NCI-H524 (cell line): ENCODE measurements at regions not wholly inside any gene's neighbourhood (a gene's known extent, or its start where the extent isn't known, plus 50 kb on each side); places are given as distances from the start of the nearest gene placed in this dataset.

Experiments used
- DNase-seq, 2 experiments: peaks; one replicate each; lab custom pipeline; 2025; lab: John Stamatoyannopoulos, UW

- peak in 1 of 2 experiments; percentile 51 for DNase-seq
Measured at GRCh38 chr15:93165734-93166470, 76.9 kb upstream of the RGMA start.

- DNase-seq, result no peak
Measured at GRCh38 chr15:93164409-93164808, 75.4 kb upstream of the RGMA start.

- no peak for DNase-seq
Measured at GRCh38 chr15:93162560-93162959, 73.5 kb upstream of the RGMA start.

- DNase-seq, result no peak
Measured at GRCh38 chr15:93159930-93160329, 70.9 kb upstream of the RGMA start.

- no peak for DNase-seq
Measured at GRCh38 chr15:93158097-93158900, 69.3 kb upstream of the RGMA start.

GRCh38 chr15:93154666-93155065 is 65.7 kb upstream of the RGMA start:
- DNase-seq, result no peak

GRCh38 chr15:93152951-93153350 is 63.9 kb upstream of the RGMA start:
- no peak for DNase-seq

- DNase-seq, result no peak
Measured at GRCh38 chr15:93152360-93152759, 63.3 kb upstream of the RGMA start.

GRCh38 chr15:93150910-93151881 is 62.2 kb upstream of the RGMA start:
- DNase-seq, result no peak

GRCh38 chr15:93146601-93147000 is 57.6 kb upstream of the RGMA start:
- no peak for DNase-seq

GRCh38 chr15:93146196-93146595 is 57.2 kb upstream of the RGMA start:
- DNase-seq, result no peak

- DNase-seq, result no peak
Measured at GRCh38 chr15:93144463-93145236, 55.6 kb upstream of the RGMA start.

- no peak for DNase-seq
Measured at GRCh38 chr15:93143186-93143585, 54.2 kb upstream of the RGMA start.

GRCh38 chr15:93141371-93141794 is 52.4 kb upstream of the RGMA start:
- DNase-seq, result no peak

GRCh38 chr15:93139436-93139835 is 50.4 kb upstream of the RGMA start:
- DNase-seq, result no peak

- DNase-seq, result no peak
Measured at GRCh38 chr15:93138681-93139250, 49.8 kb upstream of the RGMA start.
